ENCODE measurements at regions not wholly inside any gene's neighbourhood (a gene's known extent, or its start where the extent isn't known, plus 50 kb on each side); places are given as distances from the start of the nearest gene placed in this dataset.
A peak's percentile ranks its signal among the peaks of the same experiment; 100 is the strongest.

- H3K4me1 Mint-ChIP-seq (ENCODE audit: low read depth in 2 of 2), result no peaks in the 10 kb centered on the region
- no peak overlapping the region for H3K4me3 Mint-ChIP-seq
- H3K27me3 Mint-ChIP-seq, result peaks cover 5 to 37% of the 10 kb centered on the region in 2 donors
- DNase-seq (no peak), ATAC-seq (replicated peaks) (no peak)
- H3K27ac Mint-ChIP-seq, result no peak overlapping the region
- H3K9me3 Mint-ChIP-seq, result no peaks in the 10 kb centered on the region
- no peaks in the 10 kb centered on the region for H3K36me3 Mint-ChIP-seq (ENCODE audit: insufficient read depth)
These were observed 60.7 kb downstream of the CEBPB start for GRCh38 chr20:50251383-50251748.

GRCh38 chr20:50251992-50252511, 61.4 kb downstream of the CEBPB start:
- Mint-ChIP-seq H3K4me3 (no peak overlapping the region), H3K9me3 (no peaks in the 10 kb centered on the region), H3K36me3 (ENCODE audit: insufficient read depth) (no peaks in the 10 kb centered on the region), H3K4me1 (ENCODE audit: low read depth in 2 of 2) (no peaks in the 10 kb centered on the region), H3K27ac (no peak overlapping the region), H3K27me3 (peaks cover 5 to 33% of the 10 kb centered on the region in 2 donors)
- DNase-seq (no peak), ATAC-seq (replicated peaks) (no peak)

DNA sequence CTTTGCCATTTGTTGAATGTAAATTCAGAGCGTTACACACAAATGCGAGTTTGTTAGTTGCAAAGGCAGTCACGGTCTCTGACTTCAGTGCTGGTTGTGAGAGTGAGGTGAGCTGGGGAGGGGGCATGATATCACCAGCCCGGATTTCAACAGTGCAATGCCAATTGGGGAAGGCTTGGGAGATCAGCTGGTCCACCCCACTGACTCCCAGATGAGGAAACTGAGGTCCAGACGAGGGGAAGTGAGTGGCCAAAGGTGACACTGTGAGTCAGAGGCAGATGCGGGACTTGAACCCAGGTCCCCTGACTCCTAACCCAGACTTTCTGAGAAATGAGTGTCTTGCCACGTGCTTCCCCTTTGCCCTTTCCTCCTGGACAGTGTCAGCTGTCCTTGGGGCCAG, 62.1 kb downstream of the CEBPB start:
- Mint-ChIP-seq H3K27me3 (peaks cover 5 to 31% of the 10 kb centered on the region in 2 donors), H3K4me1 (ENCODE audit: low read depth in 2 of 2) (no peaks in the 10 kb centered on the region), H3K4me3 (no peak overlapping the region), H3K36me3 (ENCODE audit: insufficient read depth) (no peaks in the 10 kb centered on the region), H3K27ac (no peak overlapping the region), H3K9me3 (no peaks in the 10 kb centered on the region)
- DNase-seq, result no peak
- no peak for ATAC-seq (replicated peaks)

GRCh38 chr20:50253101-50253500, 62.5 kb downstream of the CEBPB start:
- no peaks in the 10 kb centered on the region for H3K4me1 Mint-ChIP-seq (ENCODE audit: low read depth in 2 of 2)
- no peak overlapping the region for H3K4me3 Mint-ChIP-seq
- ATAC-seq (replicated peaks) (no peak), DNase-seq (no peak)
- H3K9me3 Mint-ChIP-seq, result no peaks in the 10 kb centered on the region
- H3K27ac Mint-ChIP-seq, result no peak overlapping the region
- H3K36me3 Mint-ChIP-seq (ENCODE audit: insufficient read depth), result no peaks in the 10 kb centered on the region
- peaks cover 5 to 31% of the 10 kb centered on the region in 2 donors for H3K27me3 Mint-ChIP-seq

DNA sequence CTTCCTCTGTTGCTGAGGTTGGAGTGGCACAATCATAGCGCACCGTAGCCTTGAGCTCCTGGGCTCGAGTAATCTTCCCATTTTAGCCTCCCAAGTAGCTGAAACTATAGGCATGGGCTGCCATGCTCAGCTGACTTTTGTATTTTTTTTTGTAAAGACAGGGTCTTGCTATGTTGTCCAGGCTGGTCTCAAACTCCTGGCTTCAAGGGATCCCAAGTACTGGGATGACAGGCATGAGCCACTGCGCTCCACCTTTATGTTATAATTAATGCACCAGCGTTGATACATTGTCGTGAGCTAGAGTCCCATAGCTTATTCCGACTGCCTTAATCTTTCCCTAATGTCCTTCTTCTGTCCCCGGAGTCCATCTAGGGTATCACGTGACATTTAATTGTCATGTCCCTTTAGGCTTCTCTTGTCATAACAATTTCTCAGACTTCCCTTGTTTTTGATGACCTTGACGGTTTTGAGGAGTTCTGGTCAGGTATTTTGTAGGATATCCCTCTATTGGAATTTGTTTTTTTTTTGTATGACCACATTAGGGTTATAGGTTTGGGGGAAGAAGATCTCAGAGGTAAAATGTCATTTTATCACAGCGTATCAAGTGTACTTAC, 63.9 kb downstream of the CEBPB start:
- Mint-ChIP-seq H3K27me3 (peaks cover 5 to 25% of the 10 kb centered on the region in 2 donors), H3K9me3 (no peaks in the 10 kb centered on the region), H3K4me1 (ENCODE audit: low read depth in 2 of 2) (peaks cover 0 to 3% of the 10 kb centered on the region in 2 donors), H3K27ac (no peak overlapping the region), H3K36me3 (ENCODE audit: insufficient read depth) (no peaks in the 10 kb centered on the region), H3K4me3 (no peak overlapping the region)
- no peak for ATAC-seq (replicated peaks)
- no peak for DNase-seq

DNA sequence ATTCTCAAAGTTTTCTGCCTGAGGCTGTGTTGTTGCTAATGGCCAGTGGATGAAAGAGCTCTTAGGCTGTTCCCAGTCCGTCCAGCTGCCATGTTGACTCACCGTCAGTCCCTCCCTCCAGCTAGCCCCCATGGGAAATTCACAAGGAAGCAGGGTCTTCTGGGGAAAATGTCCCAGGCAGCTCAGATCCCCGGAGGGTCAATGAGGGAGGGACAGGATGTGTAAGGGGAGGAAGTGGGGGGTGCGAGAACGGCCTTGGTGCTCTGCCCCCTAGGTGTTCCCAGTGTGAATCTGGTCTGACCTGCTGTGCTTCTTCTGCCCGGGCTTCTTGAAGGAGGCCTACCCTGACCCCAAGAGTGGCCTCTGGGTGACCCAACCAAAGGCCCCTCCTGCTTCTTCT, 65.9 kb downstream of the CEBPB start:
- H3K4me1 Mint-ChIP-seq (ENCODE audit: low read depth in 2 of 2), result peaks cover 0 to 6% of the 10 kb centered on the region in 2 donors
- DNase-seq, result no peak
- no peaks in the 10 kb centered on the region for H3K9me3 Mint-ChIP-seq
- peaks cover 5 to 18% of the 10 kb centered on the region in 2 donors for H3K27me3 Mint-ChIP-seq
- ATAC-seq (replicated peaks), result no peak
- H3K36me3 Mint-ChIP-seq (ENCODE audit: insufficient read depth), result no peaks in the 10 kb centered on the region
- H3K27ac Mint-ChIP-seq, result no peak overlapping the region
- no peak overlapping the region for H3K4me3 Mint-ChIP-seq

- no peaks in the 10 kb centered on the region for H3K9me3 Mint-ChIP-seq
- no peaks in the 10 kb centered on the region for H3K36me3 Mint-ChIP-seq (ENCODE audit: insufficient read depth)
- no peak overlapping the region for H3K27ac Mint-ChIP-seq
- peaks cover 0 to 6% of the 10 kb centered on the region in 2 donors for H3K4me1 Mint-ChIP-seq (ENCODE audit: low read depth in 2 of 2)
- ATAC-seq (replicated peaks) (no peak), DNase-seq (no peak)
- peaks cover 0 to 6% of the 10 kb centered on the region in 2 donors for H3K27me3 Mint-ChIP-seq
- no peak overlapping the region for H3K4me3 Mint-ChIP-seq
These were observed 67.2 kb downstream of the CEBPB start for GRCh38 chr20:50257860-50258259.

- peaks cover 0 to 6% of the 10 kb centered on the region in 2 donors for H3K4me1 Mint-ChIP-seq (ENCODE audit: low read depth in 2 of 2)
- H3K27me3 Mint-ChIP-seq, result no peaks in the 10 kb centered on the region
- no peak overlapping the region for H3K4me3 Mint-ChIP-seq
- H3K27ac Mint-ChIP-seq, result peak overlapping the region in 1 of 2 donors; percentile 55
- H3K36me3 Mint-ChIP-seq (ENCODE audit: insufficient read depth), result no peaks in the 10 kb centered on the region
- no peak for ATAC-seq (replicated peaks)
- no peak for DNase-seq
- no peaks in the 10 kb centered on the region for H3K9me3 Mint-ChIP-seq
These were observed 68.3 kb downstream of the CEBPB start for GRCh38 chr20:50258790-50259483.

DNA sequence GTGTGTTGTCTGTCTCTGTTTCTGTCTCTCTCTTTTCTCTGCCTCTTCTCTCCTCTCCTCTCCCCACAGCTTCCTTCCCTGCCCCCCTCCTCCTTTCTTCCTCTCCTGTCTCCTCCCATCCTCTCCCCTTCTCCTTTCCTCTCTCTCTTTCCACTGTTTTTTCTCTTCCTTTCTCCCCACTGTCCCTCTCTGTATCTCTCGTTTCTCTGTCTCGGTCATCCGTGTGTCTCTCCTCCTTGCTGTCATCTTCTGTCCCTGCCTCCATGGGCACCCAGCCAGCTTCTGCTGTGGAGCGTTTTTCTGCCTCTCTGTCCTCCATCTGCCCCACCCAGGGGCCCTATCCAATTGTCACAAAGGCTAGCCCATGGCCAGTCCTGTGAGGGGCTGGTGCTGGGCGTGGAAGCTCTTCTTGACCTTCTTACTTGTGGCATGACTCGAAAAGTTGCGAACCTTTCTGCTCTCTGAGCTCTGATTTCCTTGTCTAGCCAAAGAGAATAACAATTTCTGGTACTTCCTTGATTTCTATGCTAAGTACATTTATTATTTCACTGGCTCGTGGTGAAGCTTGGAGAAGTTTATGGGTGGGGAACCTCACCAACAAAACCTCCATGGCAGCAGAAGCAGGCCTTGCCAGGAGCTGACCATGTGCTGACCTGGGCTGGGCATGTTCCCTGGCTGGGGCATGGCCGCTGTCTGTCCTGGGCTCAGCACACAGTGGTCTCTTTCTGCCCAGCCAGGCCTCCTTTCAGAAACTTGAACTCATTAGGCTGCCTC, 69.3 kb downstream of the CEBPB start:
- ATAC-seq (replicated peaks), result no peak
- no peaks in the 10 kb centered on the region for H3K27me3 Mint-ChIP-seq
- no peak overlapping the region for H3K4me3 Mint-ChIP-seq
- H3K9me3 Mint-ChIP-seq, result no peaks in the 10 kb centered on the region
- DNase-seq, result no peak
- peaks cover 0 to 6% of the 10 kb centered on the region in 2 donors for H3K4me1 Mint-ChIP-seq (ENCODE audit: low read depth in 2 of 2)
- no peaks in the 10 kb centered on the region for H3K36me3 Mint-ChIP-seq (ENCODE audit: insufficient read depth)
- H3K27ac Mint-ChIP-seq, result peak overlapping the region in 1 of 2 donors; percentile 73

DNA sequence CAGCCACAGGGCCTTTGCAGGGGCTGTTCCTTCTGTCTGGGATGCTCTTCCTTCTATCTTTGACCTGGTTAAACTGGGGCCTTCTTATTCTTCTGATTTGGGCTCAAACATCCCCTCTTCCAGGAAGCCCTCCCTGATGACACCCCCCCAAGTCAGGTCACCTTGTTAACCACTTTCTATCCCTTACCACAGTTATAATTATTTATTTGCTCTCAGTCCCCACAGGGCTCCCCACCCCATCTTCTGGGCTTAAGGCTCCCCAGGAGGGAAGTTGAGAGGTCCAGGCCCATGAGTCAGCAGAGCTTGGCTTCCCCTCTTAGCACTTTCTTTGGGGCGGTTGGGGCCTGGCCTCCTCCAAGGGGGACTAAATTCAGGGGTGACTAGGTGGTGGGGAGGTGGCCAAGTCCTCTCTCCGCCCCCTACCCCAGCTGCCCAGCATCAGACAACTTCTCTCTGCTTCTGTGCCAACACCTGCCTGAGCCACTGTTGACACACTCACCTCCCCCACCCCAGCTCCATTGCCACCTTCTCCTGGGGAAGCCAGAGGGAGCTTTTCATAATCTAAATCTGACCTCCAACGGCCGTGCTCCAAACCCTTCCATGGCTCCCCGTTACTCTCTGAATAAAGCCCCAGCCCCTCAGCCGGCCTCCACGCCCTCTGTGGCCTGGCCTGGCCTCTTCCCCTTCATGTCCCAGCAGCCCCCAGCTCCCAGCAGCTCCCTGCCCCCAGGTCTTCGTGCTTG, 70.0 kb downstream of the CEBPB start:
- no peak for DNase-seq
- Mint-ChIP-seq H3K36me3 (ENCODE audit: insufficient read depth) (no peaks in the 10 kb centered on the region), H3K27ac (peak overlapping the region in 1 of 2 donors; percentile 73), H3K4me1 (ENCODE audit: low read depth in 2 of 2) (peaks cover under 1 to 6% of the 10 kb centered on the region in 2 donors), H3K4me3 (no peak overlapping the region), H3K9me3 (no peaks in the 10 kb centered on the region), H3K27me3 (no peaks in the 10 kb centered on the region)
- ATAC-seq (replicated peaks), result no peak

DNA sequence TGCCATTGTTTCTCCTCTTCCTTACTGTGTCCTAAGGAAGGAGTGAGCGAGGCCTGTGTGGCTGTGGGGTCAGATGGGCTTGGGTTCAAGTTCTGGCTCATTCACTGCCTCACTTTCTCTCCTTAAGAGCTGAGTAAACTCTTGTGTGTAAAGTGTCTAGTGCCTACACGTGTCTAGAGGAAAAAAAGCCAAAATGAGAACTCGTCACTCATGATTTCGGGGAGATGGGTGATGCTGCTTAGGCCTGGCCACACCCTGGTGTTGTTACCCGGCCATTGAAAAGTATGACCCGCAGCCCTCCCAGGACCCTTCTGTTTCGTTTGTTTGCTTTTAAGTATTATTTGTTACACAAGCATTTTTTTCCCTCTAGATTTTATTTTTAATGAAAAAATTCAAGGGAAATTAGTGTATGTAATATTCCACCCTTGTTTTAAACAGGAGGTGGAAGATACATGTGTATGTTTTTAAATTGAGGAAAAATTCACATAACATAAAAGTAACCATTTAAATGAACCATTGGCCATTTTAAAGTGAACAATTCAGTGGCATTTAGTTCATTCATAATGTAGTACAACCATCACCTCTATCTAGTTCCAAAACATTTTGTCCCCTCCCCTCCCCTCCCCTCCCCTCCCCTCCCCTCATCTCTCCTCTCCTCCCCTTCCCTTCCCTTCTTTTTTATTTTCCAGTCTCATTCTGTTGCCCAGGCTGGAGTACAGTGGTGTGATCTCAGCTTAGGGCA, 71.0 kb downstream of the CEBPB start:
- ATAC-seq (replicated peaks) (no peak), DNase-seq (no peak)
- Mint-ChIP-seq H3K36me3 (ENCODE audit: insufficient read depth) (no peaks in the 10 kb centered on the region), H3K27me3 (no peaks in the 10 kb centered on the region), H3K4me1 (ENCODE audit: low read depth in 2 of 2) (peaks cover 3 to 6% of the 10 kb centered on the region in 2 donors), H3K4me3 (no peak overlapping the region), H3K27ac (no peak overlapping the region), H3K9me3 (no peaks in the 10 kb centered on the region)

- H3K4me1 Mint-ChIP-seq (ENCODE audit: low read depth in 2 of 2), result peaks cover 3 to 6% of the 10 kb centered on the region in 2 donors
- H3K4me3 Mint-ChIP-seq, result no peak overlapping the region
- ATAC-seq (replicated peaks) (no peak), DNase-seq (no peak)
- no peaks in the 10 kb centered on the region for H3K9me3 Mint-ChIP-seq
- peaks cover 0 to 13% of the 10 kb centered on the region in 2 donors for H3K27me3 Mint-ChIP-seq
- no peak overlapping the region for H3K27ac Mint-ChIP-seq
- no peaks in the 10 kb centered on the region for H3K36me3 Mint-ChIP-seq (ENCODE audit: insufficient read depth)
These were observed 73.2 kb downstream of the CEBPB start for GRCh38 chr20:50263831-50264230.

Data from effector memory CD8-positive, alpha-beta T cell (primary cell).